ENCODE measurements at regions not wholly inside any gene's neighbourhood (a gene's known extent, or its start where the extent isn't known, plus 50 kb on each side); places are given as distances from the start of the nearest gene placed in this dataset.

- Histone ChIP-seq H3F3A (ENCODE audit: low read length, unreplicated experiment) (no peaks in the 10 kb centered on the region), H3K79me2 (ENCODE audit: low read length) (no peaks in the 10 kb centered on the region), H2AFZ (ENCODE audit: low read length) (no peak overlapping the region), H3K4me3 (ENCODE audit: low read length) (no peak overlapping the region), H3K9ac (ENCODE audit: low read length) (no peak overlapping the region), H3K4me1 (ENCODE audit: insufficient read depth, low read length) (peaks cover 8% of the 10 kb centered on the region), H3K4me2 (ENCODE audit: low read length) (no peak overlapping the region), H3K9me2 (replicated peaks; ENCODE audit: low read length) (no peaks in the 10 kb centered on the region), H3K36me3 (ENCODE audit: low read depth, low read length) (no peaks in the 10 kb centered on the region), H4K20me1 (ENCODE audit: low read length) (no peaks in the 10 kb centered on the region), H3K27me3 (ENCODE audit: low read length) (no peaks in the 10 kb centered on the region), H3K27ac (ENCODE audit: low read length) (no peak overlapping the region), H3K9me3 (ENCODE audit: low read length) (no peaks in the 10 kb centered on the region)
- intact Hi-C loops (cut with micrococcal nuclease), result no loop called here
- ATAC-seq (peak; percentile 75), DNase-seq (peak; percentile 54)
- POLR2A ChIA-PET (ENCODE audit: unreplicated experiment), result interaction anchor here (0.6 kb wide), 1 partner anchor 121 kb away, joined by 5 read pairs; no protein-coding TSS in a partner anchor
- CTCF ChIA-PET, result no interaction called here
- BruUV-seq (replicated peaks), result no TSS peak
- TF ChIP-seq CTCF (conservative IDR thresholded peaks at IDR 0.05; ENCODE audit: low read depth, low read length) (no peak), EZH2phosphoT487 (IDR thresholded peaks at IDR 0.05; ENCODE audit: borderline replicate concordance, low read length) (no peak)
Measured at GRCh38 chr14:42095155-42095554, 488.5 kb downstream of the LRFN5 start.

GRCh38 chr14:42090122-42090521 is 483.4 kb downstream of the LRFN5 start:
- Histone ChIP-seq H3K9me3 (ENCODE audit: low read length) (no peaks in the 10 kb centered on the region), H3K27me3 (ENCODE audit: low read length) (no peaks in the 10 kb centered on the region), H3K4me1 (ENCODE audit: insufficient read depth, low read length) (peaks cover 11% of the 10 kb centered on the region), H4K20me1 (ENCODE audit: low read length) (no peaks in the 10 kb centered on the region), H3K27ac (ENCODE audit: low read length) (no peak overlapping the region), H3K9ac (ENCODE audit: low read length) (no peak overlapping the region), H3K9me2 (replicated peaks; ENCODE audit: low read length) (no peaks in the 10 kb centered on the region), H3F3A (ENCODE audit: low read length, unreplicated experiment) (no peaks in the 10 kb centered on the region), H3K4me2 (ENCODE audit: low read length) (0 out of 2 replicates have a peak overlapping the region, but pooled peaks have one; percentile 25), H3K36me3 (ENCODE audit: low read depth, low read length) (no peaks in the 10 kb centered on the region), H3K4me3 (ENCODE audit: low read length) (no peak overlapping the region), H2AFZ (ENCODE audit: low read length) (no peak overlapping the region), H3K79me2 (ENCODE audit: low read length) (no peaks in the 10 kb centered on the region)
- peak; percentile 88 for ATAC-seq
- BruUV-seq (replicated peaks), result no TSS peak
- peak; percentile 73 for DNase-seq
- ChIA-PET POLR2A (ENCODE audit: unreplicated experiment) (interaction anchor here (0.5 to 0.6 kb wide), 3 partner anchors 26 to 499 kb away, joined by 4 to 6 read pairs (median 4); no protein-coding TSS in a partner anchor), CTCF (interaction anchor here (0.6 kb wide), 1 partner anchor 8 kb away, joined by 5 read pairs; no protein-coding TSS in a partner anchor)
- intact Hi-C loops (cut with micrococcal nuclease), result loop anchor here (2.0 to 5.0 kb wide), 4 partner anchors 51 to 478 kb away; no protein-coding TSS in a partner anchor
- no peak for TF ChIP-seq CTCF (conservative IDR thresholded peaks at IDR 0.05; ENCODE audit: low read depth, low read length)

DNA sequence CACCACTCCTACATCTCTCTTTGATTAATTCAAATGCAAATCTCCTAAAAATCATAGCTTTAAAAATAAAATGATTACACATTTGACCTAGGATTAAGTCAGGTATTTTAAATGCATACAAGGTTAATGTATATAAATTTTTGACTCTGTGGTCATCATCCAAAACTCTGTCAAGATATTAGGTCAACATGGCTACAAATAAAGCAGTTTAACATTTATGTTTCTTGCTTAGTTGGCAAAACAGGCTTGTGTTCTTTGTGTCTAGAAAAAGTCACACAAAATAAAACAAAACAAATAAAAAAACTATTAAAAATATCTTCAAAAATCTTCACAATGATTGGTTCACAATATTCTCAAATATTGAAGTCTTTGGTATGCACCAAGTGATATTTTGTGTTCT is 473.2 kb downstream of the LRFN5 start:
- Histone ChIP-seq H3K27me3 (ENCODE audit: low read length) (no peaks in the 10 kb centered on the region), H3K36me3 (ENCODE audit: low read depth, low read length) (no peaks in the 10 kb centered on the region), H3K4me2 (ENCODE audit: low read length) (no peak overlapping the region), H3K4me1 (ENCODE audit: insufficient read depth, low read length) (no peaks in the 10 kb centered on the region), H3K9me2 (replicated peaks; ENCODE audit: low read length) (no peaks in the 10 kb centered on the region), H3K4me3 (ENCODE audit: low read length) (no peak overlapping the region), H3K9ac (ENCODE audit: low read length) (no peak overlapping the region), H3K9me3 (ENCODE audit: low read length) (no peaks in the 10 kb centered on the region), H2AFZ (ENCODE audit: low read length) (no peak overlapping the region), H3K79me2 (ENCODE audit: low read length) (no peaks in the 10 kb centered on the region), H3K27ac (ENCODE audit: low read length) (no peak overlapping the region), H4K20me1 (ENCODE audit: low read length) (no peaks in the 10 kb centered on the region), H3F3A (ENCODE audit: low read length, unreplicated experiment) (no peaks in the 10 kb centered on the region)
- no peak for ATAC-seq
- intact Hi-C loops (cut with micrococcal nuclease), result no loop called here
- DNase-seq, result no peak
- TF ChIP-seq EZH2phosphoT487 (IDR thresholded peaks at IDR 0.05; ENCODE audit: borderline replicate concordance, low read length) (no peak), CTCF (conservative IDR thresholded peaks at IDR 0.05; ENCODE audit: low read depth, low read length) (no peak), EZH2 (IDR thresholded peaks at IDR 0.05; ENCODE audit: low read length, unreplicated experiment) (no peak)
- ChIA-PET POLR2A (ENCODE audit: unreplicated experiment) (no interaction called here), CTCF (no interaction called here)
- no TSS peak for BruUV-seq (replicated peaks)

Data from PC-3 (cell line).